OCI-LY3 (cell line): ENCODE measurements at regions not wholly inside any gene's neighbourhood (a gene's known extent, or its start where the extent isn't known, plus 50 kb on each side); places are given as distances from the start of the nearest gene placed in this dataset.

ENCODE experiments used
- CTCF ChIP-seq: fragments of 200-600, 300-600 bp; sonication (generic); IDR thresholded peaks from 2 replicates; pipeline ENCODE4 v1.5.1; 2014; ENCODE audit warnings: antibody characterized with exemption, low read length, low read depth
- EZH2phosphoT487 ChIP-seq: fragments of 200-600 bp; shearing (Covaris generic); IDR thresholded peaks from 2 replicates; pipeline ENCODE4 v1.6.1; 2018; ENCODE audit warnings: antibody characterized with exemption, mixed run types, low read depth

GRCh38 chr1:80896781-80897356 lies 903.9 kb upstream of the ADGRL2 start:
- no peak for TF ChIP-seq EZH2phosphoT487
- TF ChIP-seq CTCF: no peak
